Type B pancreatic cell (in vitro differentiated cells): ENCODE measurements at regions not wholly inside any gene's neighbourhood (a gene's known extent, or its start where the extent isn't known, plus 50 kb on each side); places are given as distances from the start of the nearest gene placed in this dataset.

ENCODE experiments used
- DNase-seq: peaks from one replicate; pipeline ENCODE4 v3.0.0; 2021; ENCODE audit warnings: mixed read lengths; ENCODE audit not compliant: unreplicated experiment; ENCODE audit errors: extremely low spot score
- H3K27ac Mint-ChIP-seq: 2 replicates; pipeline ENCODE4 v1.8.0; 2021; ENCODE audit warnings: mild to moderate bottlenecking, mixed read lengths
- H3K27me3 Mint-ChIP-seq: 2 replicates; pipeline ENCODE4 v1.8.0; 2021; ENCODE audit warnings: mixed read lengths
- H3K36me3 Mint-ChIP-seq: 2 replicates; pipeline ENCODE4 v1.8.0; 2021; ENCODE audit warnings: mixed read lengths
- H3K4me1 Mint-ChIP-seq: one replicate; pipeline ENCODE4 v1.8.0; 2021; ENCODE audit warnings: mixed read lengths; ENCODE audit not compliant: unreplicated experiment
- H3K4me3 Mint-ChIP-seq: 2 replicates; pipeline ENCODE4 v1.8.0; 2021; ENCODE audit warnings: mild to moderate bottlenecking, mixed read lengths
- H3K9me3 Mint-ChIP-seq: 2 replicates; pipeline ENCODE4 v1.8.0; 2021; ENCODE audit warnings: mixed read lengths
- TF ChIP-seq, protein P1 (sequence below): fragments of 200-600 bp; sonication (generic); conservative IDR thresholded peaks from 2 replicates; pipeline ENCODE4 v1.5.0; 2021; ENCODE audit warnings: antibody characterized with exemption, mild to moderate bottlenecking

DNA sequence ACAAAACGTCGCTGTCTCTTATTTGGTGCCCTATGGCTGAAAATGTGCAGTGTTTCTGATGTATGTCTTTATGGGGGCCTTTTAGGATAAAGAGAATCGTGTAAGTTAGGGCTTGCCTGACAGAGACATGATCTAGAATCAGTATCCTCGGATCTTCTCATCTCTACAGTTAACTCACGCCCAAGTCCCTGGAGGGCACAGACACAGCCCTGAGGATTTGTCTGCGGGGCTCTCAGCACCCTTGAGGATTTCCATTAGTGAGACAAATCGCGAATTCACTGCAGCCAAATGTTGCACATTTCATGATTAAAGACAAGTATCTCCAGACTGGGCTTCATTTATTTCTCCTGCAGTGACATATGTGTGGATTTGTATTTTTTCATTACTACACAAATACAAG, 552.7 kb downstream of the C6orf118 start:
- peaks cover 4% of the 10 kb centered on the region for H3K27me3 Mint-ChIP-seq
- no peak for DNase-seq
- H3K9me3 Mint-ChIP-seq, result no peaks in the 10 kb centered on the region
- no peaks in the 10 kb centered on the region for H3K36me3 Mint-ChIP-seq
- no peak overlapping the region for H3K27ac Mint-ChIP-seq
- H3K4me1 Mint-ChIP-seq, result no peaks in the 10 kb centered on the region
- H3K4me3 Mint-ChIP-seq, result no peak overlapping the region
- TF ChIP-seq, protein P1, sequence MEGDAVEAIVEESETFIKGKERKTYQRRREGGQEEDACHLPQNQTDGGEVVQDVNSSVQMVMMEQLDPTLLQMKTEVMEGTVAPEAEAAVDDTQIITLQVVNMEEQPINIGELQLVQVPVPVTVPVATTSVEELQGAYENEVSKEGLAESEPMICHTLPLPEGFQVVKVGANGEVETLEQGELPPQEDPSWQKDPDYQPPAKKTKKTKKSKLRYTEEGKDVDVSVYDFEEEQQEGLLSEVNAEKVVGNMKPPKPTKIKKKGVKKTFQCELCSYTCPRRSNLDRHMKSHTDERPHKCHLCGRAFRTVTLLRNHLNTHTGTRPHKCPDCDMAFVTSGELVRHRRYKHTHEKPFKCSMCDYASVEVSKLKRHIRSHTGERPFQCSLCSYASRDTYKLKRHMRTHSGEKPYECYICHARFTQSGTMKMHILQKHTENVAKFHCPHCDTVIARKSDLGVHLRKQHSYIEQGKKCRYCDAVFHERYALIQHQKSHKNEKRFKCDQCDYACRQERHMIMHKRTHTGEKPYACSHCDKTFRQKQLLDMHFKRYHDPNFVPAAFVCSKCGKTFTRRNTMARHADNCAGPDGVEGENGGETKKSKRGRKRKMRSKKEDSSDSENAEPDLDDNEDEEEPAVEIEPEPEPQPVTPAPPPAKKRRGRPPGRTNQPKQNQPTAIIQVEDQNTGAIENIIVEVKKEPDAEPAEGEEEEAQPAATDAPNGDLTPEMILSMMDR, result no peak

DNA sequence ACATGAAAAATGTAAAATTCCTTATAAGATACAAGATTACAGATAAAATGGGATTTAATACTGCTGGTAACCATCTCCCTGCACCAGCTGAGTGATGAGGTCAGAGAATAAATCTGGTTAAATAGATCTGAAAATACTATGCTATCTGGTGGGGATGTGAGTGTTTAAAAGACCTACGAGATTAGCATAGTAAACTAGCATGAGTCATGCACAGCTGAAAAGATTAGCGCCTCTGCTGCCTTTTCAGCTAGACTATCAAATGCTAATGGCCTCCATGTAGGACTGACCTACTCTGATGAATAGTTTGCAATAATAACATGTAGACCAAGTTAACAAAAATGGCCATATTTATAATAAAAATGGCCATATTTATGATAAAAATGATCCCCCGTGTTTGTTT, 553.3 kb downstream of the C6orf118 start:
- no peaks in the 10 kb centered on the region for H3K4me1 Mint-ChIP-seq
- peaks cover 4% of the 10 kb centered on the region for H3K27me3 Mint-ChIP-seq
- TF ChIP-seq, protein P1, result no peak
- H3K27ac Mint-ChIP-seq, result no peak overlapping the region
- no peak overlapping the region for H3K4me3 Mint-ChIP-seq
- no peaks in the 10 kb centered on the region for H3K36me3 Mint-ChIP-seq
- H3K9me3 Mint-ChIP-seq, result no peaks in the 10 kb centered on the region
- no peak for DNase-seq

DNA sequence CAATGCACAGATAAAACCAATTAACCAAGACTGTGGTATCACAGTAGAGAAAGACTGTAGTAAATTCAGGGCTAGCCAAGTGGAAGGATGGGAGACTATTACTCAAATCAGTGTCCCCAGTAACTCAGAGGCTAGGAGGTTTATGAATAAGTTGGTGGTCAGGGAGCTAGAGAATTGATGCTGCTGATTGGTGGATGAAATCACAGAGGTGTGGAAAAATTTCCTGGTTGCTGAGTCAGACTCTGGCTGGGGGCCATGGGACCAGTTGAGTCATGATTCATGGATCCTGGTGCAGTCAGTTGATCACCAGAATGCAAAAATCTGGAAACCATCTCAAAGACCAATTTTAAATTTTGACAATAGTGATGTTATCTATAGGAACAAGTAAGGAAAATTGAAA, 555.9 kb downstream of the C6orf118 start:
- Mint-ChIP-seq H3K4me3 (no peak overlapping the region), H3K4me1 (peaks cover 7% of the 10 kb centered on the region), H3K27ac (no peak overlapping the region), H3K27me3 (peaks cover 4% of the 10 kb centered on the region), H3K9me3 (no peaks in the 10 kb centered on the region), H3K36me3 (no peaks in the 10 kb centered on the region)
- TF ChIP-seq, protein P1, result no peak
- DNase-seq, result no peak

DNA sequence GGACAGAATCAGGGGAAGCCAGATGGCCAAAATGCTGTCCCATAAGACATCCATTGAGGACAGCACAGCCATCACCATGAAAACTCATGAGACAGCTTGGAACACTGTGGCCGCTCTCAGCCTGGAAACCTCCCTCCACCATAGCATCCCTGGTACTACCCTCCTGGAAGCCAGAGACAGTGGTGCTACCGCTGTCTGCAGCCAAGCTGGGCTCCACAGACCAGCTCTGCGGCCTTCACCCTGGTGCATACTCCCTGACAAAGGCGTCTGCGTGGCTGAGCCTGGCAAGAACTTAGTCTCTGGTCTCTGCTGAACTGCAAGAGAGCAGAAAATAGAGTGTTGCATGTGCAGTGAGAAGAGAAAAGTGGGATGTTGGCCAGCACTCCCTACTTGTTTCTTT, 558.0 kb downstream of the C6orf118 start:
- Mint-ChIP-seq H3K27ac (no peak overlapping the region), H3K9me3 (no peaks in the 10 kb centered on the region), H3K27me3 (peaks cover 4% of the 10 kb centered on the region), H3K36me3 (no peaks in the 10 kb centered on the region), H3K4me1 (peaks cover 7% of the 10 kb centered on the region), H3K4me3 (no peak overlapping the region)
- DNase-seq, result no peak
- TF ChIP-seq, protein P1, result no peak

DNA sequence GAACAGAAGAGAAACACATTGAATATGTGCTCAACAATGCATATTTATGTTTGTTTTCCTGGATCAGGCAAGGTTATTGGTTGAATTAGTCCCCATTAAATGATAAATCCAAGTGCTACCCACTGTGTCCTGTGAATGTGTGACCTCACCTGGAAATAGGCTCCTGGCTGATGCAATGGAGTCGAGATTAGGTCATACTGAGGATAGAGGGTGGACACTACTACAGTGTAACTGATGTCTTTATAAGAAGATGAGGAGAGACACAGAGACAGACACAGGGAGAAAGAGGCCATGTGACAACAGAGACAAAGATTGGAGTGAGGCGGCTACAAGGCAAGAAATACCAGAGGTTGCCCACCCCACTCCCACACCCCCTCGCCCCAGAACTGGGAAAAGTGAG, 559.3 kb downstream of the C6orf118 start:
- Mint-ChIP-seq H3K4me3 (no peak overlapping the region), H3K27ac (no peak overlapping the region), H3K4me1 (peaks cover 7% of the 10 kb centered on the region), H3K36me3 (no peaks in the 10 kb centered on the region), H3K9me3 (no peaks in the 10 kb centered on the region), H3K27me3 (peaks cover 4% of the 10 kb centered on the region)
- no peak for DNase-seq
- TF ChIP-seq, protein P1, result no peak
